Stimulated activated CD8-positive, alpha-beta memory T cell treated with anti-CD3 and anti-CD28 coated beads, Interleukin-7, amount 100 ng/mL, for 48 hours (primary cell): ENCODE measurements at regions not wholly inside any gene's neighbourhood (a gene's known extent, or its start where the extent isn't known, plus 50 kb on each side); places are given as distances from the start of the nearest gene placed in this dataset.
A peak's percentile ranks its signal among the peaks of the same experiment; 100 is the strongest.
"Not testable (repeated sequence)": the region's sequence is repeated elsewhere in the genome, so short reads cannot be mapped to it uniquely, and the experiment has no call there.

Experiments
- DNase-seq, 2 donors: peaks; one replicate each; pipeline ENCODE4 v3.0.0-alpha.2; 2020; ENCODE audit warnings: low read depth in 1 of 2; ENCODE audit errors: extremely low read depth in 1 of 2

- no peak for DNase-seq
Observed at GRCh38 chr9:7636309-7636708, 163.3 kb downstream of the DMAC1 start.

- DNase-seq = peak in 1 of 2 donors; percentile 13
Observed at GRCh38 chr9:7626571-7627029, 173.0 kb downstream of the DMAC1 start.

DNA sequence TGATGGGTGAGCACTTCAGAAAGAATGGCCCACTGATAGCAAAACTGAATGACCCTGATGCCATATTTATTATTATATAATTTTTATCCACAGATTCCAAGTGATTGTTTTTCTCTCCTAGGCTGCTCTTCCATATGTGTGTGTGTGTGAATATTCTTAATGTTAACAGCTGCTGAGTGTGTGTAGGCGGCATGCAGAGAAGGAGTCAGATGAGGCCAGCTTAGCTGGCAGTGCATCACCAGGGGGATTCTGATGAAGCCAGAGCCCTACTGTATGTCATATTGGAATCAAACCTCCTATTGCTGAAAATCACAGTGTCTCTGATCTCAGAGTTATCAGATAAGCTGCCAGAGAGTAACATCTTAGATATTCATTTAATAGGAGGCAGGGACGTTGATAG is 177.1 kb downstream of the DMAC1 start:
- no peak for DNase-seq

- DNase-seq = no peak
Observed at GRCh38 chr9:7615344-7615743, 184.2 kb downstream of the DMAC1 start.

DNA sequence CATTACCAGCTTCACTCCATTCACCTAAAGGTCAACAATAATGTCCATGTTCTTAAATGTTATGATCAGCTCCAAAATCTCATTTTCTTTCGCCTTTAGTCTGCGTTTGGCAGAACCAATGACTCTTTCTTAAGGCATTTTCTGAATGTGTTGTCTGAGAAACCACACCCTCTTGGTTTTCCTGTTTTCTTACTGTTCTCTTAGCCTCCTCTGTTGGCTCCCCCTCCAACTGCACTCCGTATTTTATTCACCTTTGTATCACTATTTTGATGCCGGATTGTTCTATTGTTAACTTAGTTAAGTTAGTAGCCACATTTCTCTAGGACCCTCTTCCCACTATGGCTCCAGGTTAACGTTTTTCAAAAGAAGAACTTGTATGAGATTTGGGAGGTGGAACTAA is 185.6 kb downstream of the DMAC1 start:
- no peak for DNase-seq

- no peak for DNase-seq
Observed at GRCh38 chr9:7608261-7608660, 191.3 kb downstream of the DMAC1 start.

DNA sequence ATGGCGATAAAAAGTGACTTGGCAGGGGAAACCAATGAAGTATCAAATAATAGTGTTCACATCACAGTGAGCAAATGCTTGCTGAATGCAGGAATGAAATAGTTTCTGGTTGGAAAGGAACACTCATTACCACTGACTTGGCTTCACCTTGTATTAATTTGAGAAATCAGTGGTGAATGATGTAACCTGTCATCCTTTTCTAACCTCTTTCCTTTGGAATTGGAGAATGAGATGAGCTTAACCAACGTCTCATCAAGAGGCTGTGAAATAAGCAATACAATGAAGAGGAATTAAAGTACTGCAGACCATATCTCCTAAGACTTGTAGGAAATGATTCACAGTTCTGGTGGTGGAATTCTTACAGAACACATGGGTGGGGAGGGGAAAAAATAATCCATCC is 192.2 kb downstream of the DMAC1 start:
- DNase-seq = no peak

DNA sequence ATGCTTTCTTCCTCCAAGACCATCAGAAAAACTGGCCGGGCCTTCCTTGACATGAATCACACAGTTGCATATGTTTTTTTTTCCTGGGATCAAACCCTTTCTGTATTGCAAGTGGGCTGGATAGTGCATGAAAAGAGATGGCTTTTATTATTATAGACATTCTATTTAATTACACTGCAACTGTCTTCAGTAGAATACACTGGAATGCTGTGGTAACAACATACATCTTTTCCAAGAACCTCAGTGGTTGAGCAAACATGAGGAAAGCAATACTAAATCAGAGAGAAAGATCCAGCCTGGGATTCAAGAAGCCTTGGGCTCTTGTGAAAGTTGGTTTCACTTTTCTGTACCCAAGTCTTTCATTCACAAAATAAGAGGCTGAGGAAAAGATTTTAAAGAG is 193.0 kb downstream of the DMAC1 start:
- DNase-seq = no peak

GRCh38 chr9:7601739-7602138 is 197.8 kb downstream of the DMAC1 start:
- no peak for DNase-seq

DNA sequence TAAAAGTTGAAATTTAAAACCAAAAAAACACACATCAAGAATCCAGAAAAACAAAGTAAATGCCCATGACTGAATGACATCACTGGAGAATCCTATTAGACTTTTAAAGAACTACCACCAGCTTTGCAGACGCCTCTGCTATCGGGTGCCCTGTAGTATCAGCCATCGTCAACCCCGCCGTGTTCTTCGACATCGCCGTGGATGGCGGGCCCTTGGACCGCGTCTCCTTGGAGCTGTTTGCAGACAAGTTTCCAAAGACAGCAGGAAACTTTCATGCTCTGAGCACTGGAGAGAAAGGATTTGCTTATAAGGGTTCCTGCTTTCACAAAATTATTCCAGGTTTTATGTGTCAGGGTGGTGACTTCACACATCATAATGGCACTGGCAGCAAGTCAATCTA is 201.9 kb downstream of the DMAC1 start:
- DNase-seq = no peak

DNA sequence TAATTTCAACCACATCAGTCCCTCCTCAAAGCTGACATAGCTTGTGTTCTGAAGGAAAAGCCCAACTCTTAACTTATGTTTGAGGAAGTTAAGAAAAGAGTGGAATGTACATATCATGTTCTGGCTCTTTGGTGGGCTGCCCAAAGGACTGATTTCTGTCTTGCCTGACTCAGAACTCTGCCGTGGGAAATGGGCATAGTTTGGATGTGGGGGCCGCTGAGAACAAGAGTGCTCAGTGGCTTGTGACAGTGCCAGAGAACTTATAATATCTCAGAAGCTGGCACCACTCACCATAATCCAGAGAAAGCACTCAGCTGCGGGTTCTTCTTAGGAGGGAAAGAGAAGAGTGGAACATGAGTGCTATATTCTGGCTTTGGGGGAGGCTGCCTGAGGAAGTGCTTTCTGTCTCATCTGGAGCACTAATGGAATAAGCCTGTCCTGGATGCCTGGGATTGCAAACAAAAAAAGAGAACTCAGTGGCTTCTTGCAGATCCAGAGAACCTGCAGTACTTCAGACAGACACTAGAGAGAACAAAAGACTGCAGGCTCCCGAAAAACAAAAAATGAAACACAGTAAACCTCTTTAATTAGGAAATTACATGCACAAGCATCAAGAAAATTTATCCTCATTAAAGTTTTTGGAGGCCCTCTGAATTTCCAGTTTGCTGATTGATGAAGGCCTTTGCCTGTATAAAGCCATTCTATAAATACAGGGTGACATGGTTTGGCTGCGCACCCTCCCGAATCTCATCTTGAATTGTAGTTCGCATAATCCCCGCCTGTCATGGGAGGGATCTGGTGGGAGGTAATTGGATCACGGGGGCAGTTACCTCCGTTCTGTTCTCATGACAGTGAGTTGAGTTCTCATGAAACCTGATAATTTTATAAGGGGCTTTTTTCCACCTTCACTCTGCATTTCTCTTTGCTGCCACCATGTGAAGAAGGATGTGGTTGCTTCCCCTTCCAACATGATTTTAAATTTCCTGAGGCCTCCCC is 207.0 kb downstream of the DMAC1 start:
- DNase-seq = no peak

DNA sequence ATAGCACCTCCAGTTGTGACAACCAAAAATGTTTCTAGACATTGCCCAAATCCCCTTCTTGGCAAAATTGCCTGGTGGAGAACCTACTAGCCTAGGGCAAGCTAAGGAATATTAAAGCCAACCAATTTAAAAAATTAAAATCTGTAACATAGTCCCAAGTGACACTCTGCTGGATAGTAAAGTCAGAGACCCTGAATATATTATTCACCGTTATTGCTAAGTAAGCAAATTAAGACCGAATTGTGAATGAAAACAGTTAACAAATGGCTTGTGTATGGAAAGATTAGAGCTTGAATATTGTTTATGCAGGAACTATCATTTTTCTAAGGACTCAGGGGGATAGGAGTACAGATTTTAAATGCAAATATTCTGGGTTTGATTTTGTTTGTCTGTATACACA is 208.1 kb downstream of the DMAC1 start:
- no peak for DNase-seq

GRCh38 chr9:7580568-7580967 is 219.0 kb downstream of the DMAC1 start:
- no peak for DNase-seq

DNA sequence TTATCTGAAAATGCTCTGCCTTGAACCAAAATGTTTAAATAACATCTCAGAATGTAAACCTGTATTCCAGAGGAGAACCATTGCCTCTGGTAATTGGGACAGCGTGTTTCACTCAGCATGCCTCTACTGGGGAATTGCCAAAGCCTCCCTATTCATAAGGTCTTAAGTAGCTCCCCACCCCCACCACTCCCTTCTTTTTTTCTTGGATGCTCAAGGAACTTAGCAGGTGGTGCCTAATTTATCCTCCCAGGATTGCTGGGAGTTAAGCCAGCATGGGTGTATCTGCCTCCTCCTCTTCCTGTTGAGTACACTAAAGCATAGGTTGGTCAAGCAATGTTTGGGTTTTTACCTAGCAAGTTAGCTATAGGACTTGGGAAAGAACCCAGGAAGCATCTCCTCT is 220.2 kb downstream of the DMAC1 start:
- no peak for DNase-seq

DNA sequence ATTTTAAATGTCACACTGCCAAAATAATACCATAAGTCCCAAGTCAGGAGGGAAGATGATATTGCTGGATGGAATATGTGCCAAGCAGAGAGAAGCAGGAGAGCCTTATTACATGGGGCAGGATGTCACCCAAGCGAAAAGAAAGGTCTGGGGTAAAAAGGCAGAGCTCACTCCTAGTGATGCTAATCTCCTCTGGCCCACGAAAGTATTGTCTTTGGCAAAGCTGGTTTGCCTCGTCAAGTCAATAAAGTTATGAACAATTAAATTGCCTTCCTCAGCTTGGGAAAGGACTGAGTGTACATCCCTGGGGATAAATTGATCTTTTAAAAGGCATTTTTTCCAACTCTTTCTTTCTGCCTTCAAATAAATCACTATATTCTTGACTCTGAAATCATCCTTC is 220.6 kb downstream of the DMAC1 start:
- DNase-seq = no peak

DNA sequence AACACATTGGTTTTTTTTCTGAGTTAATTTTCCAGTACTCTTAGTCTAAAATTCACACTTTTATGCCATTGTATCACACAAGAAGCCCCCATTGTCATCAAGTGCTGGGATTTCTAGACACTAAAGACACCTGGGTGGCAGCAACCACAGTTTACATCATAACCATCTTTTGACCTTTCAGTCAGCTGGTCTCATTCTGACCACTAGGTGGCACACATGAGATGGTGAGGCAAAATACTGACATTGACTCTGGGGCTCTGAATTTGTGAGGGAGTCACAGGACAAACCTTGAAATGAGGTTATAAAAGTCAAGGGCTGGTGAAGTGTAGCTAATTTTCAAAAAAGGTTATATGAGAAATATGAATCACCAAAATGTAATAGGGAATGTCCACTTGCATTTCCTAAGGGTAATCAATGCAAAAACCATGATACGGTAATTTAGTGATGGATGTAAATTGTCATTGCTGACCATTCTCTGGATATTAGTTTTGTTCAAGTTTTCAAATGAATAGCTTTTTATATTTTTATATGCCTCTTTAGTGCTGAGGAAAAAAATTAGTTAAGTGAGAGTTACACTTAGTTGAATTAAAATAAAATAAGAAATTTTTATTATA is 229.4 kb downstream of the DMAC1 start:
- DNase-seq = peak; percentile 19 to 40

DNA sequence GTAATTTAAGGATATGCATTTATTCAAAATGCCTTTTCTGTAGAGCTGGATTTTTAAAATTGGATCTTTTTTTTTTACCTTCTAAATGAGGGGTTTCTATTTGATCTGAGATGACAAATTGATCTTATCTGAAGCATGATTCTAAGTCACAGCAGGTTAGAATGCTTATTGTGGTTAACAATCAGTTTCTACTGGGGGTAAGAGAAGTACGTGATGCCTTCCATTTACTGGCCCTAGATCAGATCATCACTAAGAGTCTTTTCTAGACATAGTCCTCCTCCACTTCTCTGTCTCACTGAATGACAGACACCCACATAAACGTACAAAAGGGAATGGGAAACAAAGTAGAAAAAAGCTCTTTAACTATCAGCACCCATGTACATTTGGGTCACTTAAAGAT is 231.9 kb downstream of the DMAC1 start:
- DNase-seq = no peak

DNA sequence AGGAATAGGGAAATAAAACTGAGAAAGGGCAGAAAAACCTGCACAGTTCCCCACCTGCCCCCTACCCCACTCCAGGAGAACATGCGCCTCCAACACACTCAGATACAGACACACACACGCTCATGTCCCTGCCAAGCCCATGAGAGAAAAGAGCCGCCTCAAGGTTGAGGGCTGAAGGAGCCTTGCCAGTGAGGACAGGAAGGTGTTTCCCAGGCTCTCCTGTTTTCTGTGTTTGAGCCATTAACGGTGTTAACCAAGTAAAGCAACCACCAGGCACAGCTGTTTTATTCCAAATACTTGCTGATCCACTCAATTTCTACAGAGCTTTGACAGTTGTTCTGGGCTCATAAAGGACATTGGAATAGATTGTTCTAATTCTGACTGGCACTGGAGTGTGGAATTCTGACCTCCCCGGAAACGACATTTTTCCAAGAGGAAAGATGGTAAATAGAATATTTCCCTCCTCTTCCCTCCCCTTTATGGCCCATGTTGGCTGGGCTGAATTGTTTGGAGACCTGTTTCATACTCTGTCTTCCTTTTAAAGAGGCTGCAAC is 238.0 kb downstream of the DMAC1 start:
- no peak for DNase-seq

GRCh38 chr9:7560669-7561305 is 238.8 kb downstream of the DMAC1 start:
- no peak for DNase-seq

GRCh38 chr9:7554699-7555098 is 244.9 kb downstream of the DMAC1 start:
- no peak for DNase-seq

- not testable (repeated sequence) for DNase-seq
Observed at GRCh38 chr9:7552706-7553105, 246.9 kb downstream of the DMAC1 start.
